Body of pancreas (tissue), 4 donors: ENCODE measurements at regions not wholly inside any gene's neighbourhood (a gene's known extent, or its start where the extent isn't known, plus 50 kb on each side); places are given as distances from the start of the nearest gene placed in this dataset.

ENCODE experiments used
- ATAC-seq: fragments of 150-250 bp; one replicate; pipeline ENCODE4 v1.9.1; 2016
- DNase-seq, 4 donors: peaks; one replicate each; pipeline ENCODE4 v3.0.0-alpha.2; 2019
- H3K27ac ChIP-seq, 4 donors: fragments of 200-600 bp; sonication (generic); 1 replicate in 3 of 4; 2 replicates in 1 of 4; pipeline versions ENCODE4 v1.5.1 to v1.6.1; 2016 to 2019; ENCODE audit warnings: mild to moderate bottlenecking in 1 of 4, mixed read lengths in 1 of 4, moderate library complexity in 1 of 4
- H3K27me3 ChIP-seq, 2 donors: fragments of 200-600 bp; sonication (generic); one replicate each; pipeline ENCODE4 v1.6.0; 2016; ENCODE audit warnings: mild to moderate bottlenecking in 1 of 2
- H3K36me3 ChIP-seq, 2 donors: fragments of 200-600 bp; sonication (generic); replicated peaks in 1 of 2; 2 replicates each; pipeline ENCODE4 v1.5.1; 2016; ENCODE audit warnings: low read depth in 2 of 2; ENCODE audit not compliant: insufficient read depth in 1 of 2
- H3K4me1 ChIP-seq: fragments of 200-600 bp; sonication (generic); one replicate; pipeline ENCODE4 v1.6.0; 2016
- H3K4me3 ChIP-seq, 2 donors: fragments of 200-600 bp; sonication (generic); 1 replicate in 1 of 2; 2 replicates in 1 of 2; pipeline ENCODE4 v1.5.1; 2016 to 2019
- H3K9me3 ChIP-seq, 3 donors: fragments of 200-600 bp; sonication (generic); 1 replicate in 2 of 3; 2 replicates in 1 of 3; pipeline ENCODE4 v1.5.1; 2016
- CTCF ChIP-seq, 7 experiments: fragments of 450-650 bp in 4 of 7; fragments of 200-600 bp in 3 of 7; sonication (generic) in 3 of 7; IDR thresholded peaks; one replicate each; pipeline ENCODE4 v1.5.1; 2016 to 2019; ENCODE audit warnings: antibody characterized with exemption in 7 of 7
- POLR2A ChIP-seq, 3 donors: fragments of 450-650 bp; IDR thresholded peaks; one replicate each; pipeline ENCODE4 v1.6.1; 2016; ENCODE audit warnings: antibody characterized with exemption in 3 of 3, mild to moderate bottlenecking in 2 of 3
- WGBS, 2 donors: methylation state at CpG; one replicate each; pipeline ENCODE4 v1.1.5; 2017; 5-methylcytosine and 5-hydroxymethylcytosine counted together
- intact Hi-C: fragments of 100-400 bp; cut with DNase I; formaldehyde crosslinking; loops from one replicate; pipeline ENCODE4 v1.15.1; 2023

DNA sequence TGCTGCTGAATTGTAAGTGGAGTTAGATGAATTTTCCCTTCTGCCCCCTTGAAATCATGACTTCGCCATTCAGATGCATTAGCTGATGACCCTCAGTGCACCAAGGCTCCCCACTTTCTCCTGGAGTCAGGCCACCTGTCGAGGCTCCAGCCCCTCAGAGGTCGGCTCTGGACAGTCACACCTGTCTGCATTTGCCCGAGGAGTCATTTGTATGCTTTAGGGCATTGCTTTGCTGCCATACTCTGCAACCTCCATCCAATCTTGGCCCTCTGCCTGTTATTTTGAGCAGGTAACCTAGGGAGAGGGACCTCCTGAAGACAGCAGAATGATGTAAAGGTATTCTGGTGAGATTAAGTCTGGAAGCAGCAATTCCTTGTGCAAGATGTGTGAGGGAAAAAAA, 144.8 kb downstream of the MACROH2A1 start:
- no peak for ATAC-seq
- DNase-seq = no peak
- TF ChIP-seq POLR2A (IDR thresholded peaks at IDR 0.05) = no peak
- no peak for TF ChIP-seq CTCF (IDR thresholded peaks at IDR 0.05)

DNA sequence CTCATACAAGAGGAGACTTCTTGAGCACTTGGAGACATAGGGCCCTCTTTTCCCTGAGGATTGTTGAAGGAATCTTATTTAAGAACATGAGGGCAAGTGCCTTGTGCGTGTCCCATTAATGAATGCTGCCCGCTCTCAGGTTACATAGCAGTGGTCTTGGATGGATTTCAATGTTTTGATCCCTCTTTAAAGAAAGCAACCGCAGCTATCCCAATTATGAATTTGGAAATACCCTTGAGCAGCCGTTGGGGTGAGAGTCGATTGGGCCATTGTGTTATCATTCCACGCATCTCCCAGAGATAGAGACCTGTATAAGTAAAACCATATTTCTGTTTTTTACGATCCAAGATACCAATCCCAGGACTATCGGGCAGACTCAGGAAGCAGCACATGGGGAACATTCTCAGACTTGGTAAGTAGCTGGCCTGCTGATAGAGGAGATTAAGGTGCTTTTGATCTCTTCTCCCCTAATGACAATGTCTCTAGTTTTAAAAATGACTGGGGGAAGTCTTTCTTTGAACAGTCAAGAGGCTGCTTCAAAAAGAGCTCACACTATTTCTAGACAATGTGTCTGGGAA, 145.3 kb downstream of the MACROH2A1 start:
- 88 to 89% methylated on average over 8 of the region's 8 CpGs for WGBS, 2 donors
- no peak for TF ChIP-seq POLR2A (IDR thresholded peaks at IDR 0.05)
- no peak for TF ChIP-seq CTCF (IDR thresholded peaks at IDR 0.05)

More for the DNA sequence above, 144.8 kb downstream of the MACROH2A1 start:
- intact Hi-C loops = no loop called here
- no peaks in the 10 kb centered on the region for H3K36me3 ChIP-seq
- whole genome bisulfite sequencing, 2 donors = 59 to 67% methylated on average over 4 of the region's 4 CpGs
- no peak overlapping the region for H3K4me3 ChIP-seq
- no peak overlapping the region for H3K27ac ChIP-seq
- H3K9me3 ChIP-seq = no peaks in the 10 kb centered on the region
- H3K27me3 ChIP-seq = no peaks in the 10 kb centered on the region
- no peaks in the 10 kb centered on the region for H3K4me1 ChIP-seq

GRCh38 chr5:135251093-135251492, 147.9 kb downstream of the MACROH2A1 start:
- TF ChIP-seq CTCF (IDR thresholded peaks at IDR 0.05) (no peak), POLR2A (IDR thresholded peaks at IDR 0.05) (no peak)
- DNase-seq = no peak

More for the DNA sequence above, 145.3 kb downstream of the MACROH2A1 start:
- Histone ChIP-seq H3K27me3 (no peaks in the 10 kb centered on the region), H3K36me3 (no peaks in the 10 kb centered on the region), H3K9me3 (no peaks in the 10 kb centered on the region), H3K4me1 (no peaks in the 10 kb centered on the region), H3K4me3 (no peak overlapping the region), H3K27ac (no peak overlapping the region)
- intact Hi-C loops = no loop called here
- no peak for DNase-seq
- no peak for ATAC-seq

DNA sequence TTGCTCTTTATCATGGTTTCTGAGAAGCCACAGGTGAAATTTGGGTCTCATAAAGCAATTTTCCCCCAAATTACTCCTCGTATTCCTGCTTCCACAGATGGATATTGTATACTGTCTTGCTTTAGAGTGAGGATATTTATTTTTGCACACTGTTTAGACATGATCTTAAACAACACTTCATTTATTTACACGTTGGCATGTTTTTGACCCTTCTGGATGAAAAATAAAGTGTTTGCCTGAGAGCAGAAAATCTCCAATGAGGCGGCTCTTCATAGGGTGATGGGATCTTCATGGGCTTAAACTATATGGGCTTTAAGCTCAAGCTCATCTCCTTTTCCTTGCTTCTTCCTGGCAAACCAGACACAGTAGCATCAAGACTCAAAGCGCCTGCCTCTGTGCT, 148.4 kb downstream of the MACROH2A1 start:
- no peak for DNase-seq
- H3K27me3 ChIP-seq = no peaks in the 10 kb centered on the region
- no peak overlapping the region for H3K27ac ChIP-seq
- no peaks in the 10 kb centered on the region for H3K36me3 ChIP-seq
- no peaks in the 10 kb centered on the region for H3K9me3 ChIP-seq
- no peak for ATAC-seq
- no peak overlapping the region for H3K4me3 ChIP-seq
- WGBS, 2 donors = 78 to 81% methylated on average over 4 of the region's 4 CpGs
- intact Hi-C loops = no loop called here
- H3K4me1 ChIP-seq = no peaks in the 10 kb centered on the region
- TF ChIP-seq CTCF (IDR thresholded peaks at IDR 0.05) = no peak
- TF ChIP-seq POLR2A (IDR thresholded peaks at IDR 0.05) = no peak

More at GRCh38 chr5:135251093-135251492, 147.9 kb downstream of the MACROH2A1 start:
- intact Hi-C loops = no loop called here
- no peak for ATAC-seq
- Histone ChIP-seq H3K27ac (no peak overlapping the region), H3K36me3 (no peaks in the 10 kb centered on the region), H3K4me3 (no peak overlapping the region), H3K27me3 (no peaks in the 10 kb centered on the region), H3K9me3 (no peaks in the 10 kb centered on the region), H3K4me1 (no peaks in the 10 kb centered on the region)
- 80 to 91% methylated on average over 8 of the region's 8 CpGs for WGBS, 2 donors

- Histone ChIP-seq H3K36me3 (no peaks in the 10 kb centered on the region), H3K9me3 (no peaks in the 10 kb centered on the region), H3K4me1 (no peaks in the 10 kb centered on the region), H3K27me3 (no peaks in the 10 kb centered on the region), H3K27ac (no peak overlapping the region), H3K4me3 (no peak overlapping the region)
- no peak for ATAC-seq
- intact Hi-C loops = no loop called here
- TF ChIP-seq POLR2A (IDR thresholded peaks at IDR 0.05) (no peak), CTCF (IDR thresholded peaks at IDR 0.05) (no peak)
- DNase-seq = no peak
- WGBS, 2 donors = 78 to 82% methylated on average over 5 of the region's 5 CpGs
These were observed 149.4 kb downstream of the MACROH2A1 start for GRCh38 chr5:135249658-135250057.
